ENCODE measurements at regions not wholly inside any gene's neighbourhood (a gene's known extent, or its start where the extent isn't known, plus 50 kb on each side); places are given as distances from the start of the nearest gene placed in this dataset.

DNA sequence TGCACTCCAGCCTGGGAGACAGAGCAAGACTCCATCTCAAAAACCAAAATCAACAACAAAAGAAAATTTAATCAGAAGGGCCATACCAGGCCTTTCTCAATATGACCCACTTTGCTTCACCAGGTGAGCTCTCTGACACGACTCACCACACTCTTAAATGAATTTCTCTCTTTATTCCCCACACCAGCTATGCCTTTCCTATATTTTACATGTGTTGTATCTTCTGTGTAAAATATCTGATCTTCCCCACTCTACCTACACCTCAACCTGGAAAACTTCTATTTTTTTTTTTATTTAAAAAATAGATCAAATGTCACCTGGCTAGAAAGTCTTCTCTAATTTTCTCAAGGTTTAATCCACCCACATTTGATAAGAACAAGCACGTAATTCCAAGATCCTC, 77.6 kb upstream of the SLC39A8 start:
- Histone ChIP-seq H3K9me3 (ENCODE audit: control insufficient read depth, insufficient read depth, low read depth, low read length) (no peaks in the 10 kb centered on the region), H4K20me1 (ENCODE audit: control insufficient read depth, extremely low read depth, insufficient read depth, low read length) (no peaks in the 10 kb centered on the region), H3K27ac (ENCODE audit: insufficient read depth, low read length) (no peak overlapping the region), H3K9ac (ENCODE audit: insufficient read depth, low read length) (no peak overlapping the region), H3K4me3 (replicated peaks in 1 of 4; ENCODE audit: control extremely low read depth in 1 of 4, insufficient read depth in 1 of 4, low read depth in 3 of 4, low read length in 4 of 4) (no peak overlapping the region), H3K4me1 (ENCODE audit: control insufficient read depth, extremely low read depth, insufficient read depth, low read length) (no peaks in the 10 kb centered on the region), H3K36me3 (ENCODE audit: control insufficient read depth, insufficient read depth, low read length) (no peaks in the 10 kb centered on the region), H2AFZ (ENCODE audit: low read length) (no peak overlapping the region), H3K4me2 (ENCODE audit: extremely low read depth, insufficient read depth, low read length) (no peak overlapping the region), H3K79me2 (ENCODE audit: control insufficient read depth, insufficient read depth, low read length) (no peaks in the 10 kb centered on the region), H3K27me3 (ENCODE audit: control insufficient read depth, insufficient read depth, low read length) (no peaks in the 10 kb centered on the region)
- TF ChIP-seq, protein P1, sequence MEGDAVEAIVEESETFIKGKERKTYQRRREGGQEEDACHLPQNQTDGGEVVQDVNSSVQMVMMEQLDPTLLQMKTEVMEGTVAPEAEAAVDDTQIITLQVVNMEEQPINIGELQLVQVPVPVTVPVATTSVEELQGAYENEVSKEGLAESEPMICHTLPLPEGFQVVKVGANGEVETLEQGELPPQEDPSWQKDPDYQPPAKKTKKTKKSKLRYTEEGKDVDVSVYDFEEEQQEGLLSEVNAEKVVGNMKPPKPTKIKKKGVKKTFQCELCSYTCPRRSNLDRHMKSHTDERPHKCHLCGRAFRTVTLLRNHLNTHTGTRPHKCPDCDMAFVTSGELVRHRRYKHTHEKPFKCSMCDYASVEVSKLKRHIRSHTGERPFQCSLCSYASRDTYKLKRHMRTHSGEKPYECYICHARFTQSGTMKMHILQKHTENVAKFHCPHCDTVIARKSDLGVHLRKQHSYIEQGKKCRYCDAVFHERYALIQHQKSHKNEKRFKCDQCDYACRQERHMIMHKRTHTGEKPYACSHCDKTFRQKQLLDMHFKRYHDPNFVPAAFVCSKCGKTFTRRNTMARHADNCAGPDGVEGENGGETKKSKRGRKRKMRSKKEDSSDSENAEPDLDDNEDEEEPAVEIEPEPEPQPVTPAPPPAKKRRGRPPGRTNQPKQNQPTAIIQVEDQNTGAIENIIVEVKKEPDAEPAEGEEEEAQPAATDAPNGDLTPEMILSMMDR (conservative IDR thresholded peaks at IDR 0.05 in 1 of 2, IDR thresholded peaks at IDR 0.05 in 1 of 2; ENCODE audit: low read depth in 1 of 2, low read length in 2 of 2): no peak
- TF ChIP-seq EZH2 (IDR thresholded peaks at IDR 0.05; ENCODE audit: low read length, missing control alignments): no peak
- DNase-seq (ENCODE audit: low read depth in 2 of 2): no peak

DNA sequence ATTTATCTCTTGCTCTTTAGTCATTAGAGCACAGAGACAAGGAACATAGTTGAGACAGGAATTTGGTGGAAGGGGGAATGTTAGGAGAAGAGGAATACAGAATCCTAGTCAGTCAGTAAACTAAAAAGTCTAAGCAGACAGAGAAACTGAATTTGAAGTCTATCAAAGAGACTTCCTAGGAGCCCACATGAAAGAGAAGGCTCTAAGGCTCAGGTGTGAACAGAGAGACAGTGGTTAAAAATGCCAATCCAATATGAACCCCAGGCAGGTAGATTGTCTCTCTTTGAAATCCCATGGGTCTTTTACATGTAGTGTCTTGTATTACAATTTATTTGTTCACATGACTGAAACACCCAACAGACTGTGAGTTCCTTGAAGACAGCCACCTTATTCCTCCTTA, 77.8 kb upstream of the NFKB1 start:
- no peaks in the 10 kb centered on the region for H4K20me1 ChIP-seq (ENCODE audit: control insufficient read depth, extremely low read depth, insufficient read depth, low read length)
- H3K4me3 ChIP-seq (replicated peaks in 1 of 4; ENCODE audit: control extremely low read depth in 1 of 4, insufficient read depth in 1 of 4, low read depth in 3 of 4, low read length in 4 of 4): no peak overlapping the region
- H2AFZ ChIP-seq (ENCODE audit: low read length): no peak overlapping the region
- DNase-seq (ENCODE audit: low read depth in 2 of 2): no peak
- no peaks in the 10 kb centered on the region for H3K27me3 ChIP-seq (ENCODE audit: control insufficient read depth, insufficient read depth, low read length)
- H3K36me3 ChIP-seq (ENCODE audit: control insufficient read depth, insufficient read depth, low read length): no peaks in the 10 kb centered on the region
- H3K27ac ChIP-seq (ENCODE audit: insufficient read depth, low read length): no peak overlapping the region
- H3K4me2 ChIP-seq (ENCODE audit: extremely low read depth, insufficient read depth, low read length): no peak overlapping the region
- no peaks in the 10 kb centered on the region for H3K9me3 ChIP-seq (ENCODE audit: control insufficient read depth, insufficient read depth, low read depth, low read length)
- no peaks in the 10 kb centered on the region for H3K79me2 ChIP-seq (ENCODE audit: control insufficient read depth, insufficient read depth, low read length)
- no peak overlapping the region for H3K9ac ChIP-seq (ENCODE audit: insufficient read depth, low read length)
- TF ChIP-seq, protein P1 (conservative IDR thresholded peaks at IDR 0.05 in 1 of 2, IDR thresholded peaks at IDR 0.05 in 1 of 2; ENCODE audit: low read depth in 1 of 2, low read length in 2 of 2): no peak
- TF ChIP-seq EZH2 (IDR thresholded peaks at IDR 0.05; ENCODE audit: low read length, missing control alignments): no peak
- H3K4me1 ChIP-seq (ENCODE audit: control insufficient read depth, extremely low read depth, insufficient read depth, low read length): no peaks in the 10 kb centered on the region

DNA sequence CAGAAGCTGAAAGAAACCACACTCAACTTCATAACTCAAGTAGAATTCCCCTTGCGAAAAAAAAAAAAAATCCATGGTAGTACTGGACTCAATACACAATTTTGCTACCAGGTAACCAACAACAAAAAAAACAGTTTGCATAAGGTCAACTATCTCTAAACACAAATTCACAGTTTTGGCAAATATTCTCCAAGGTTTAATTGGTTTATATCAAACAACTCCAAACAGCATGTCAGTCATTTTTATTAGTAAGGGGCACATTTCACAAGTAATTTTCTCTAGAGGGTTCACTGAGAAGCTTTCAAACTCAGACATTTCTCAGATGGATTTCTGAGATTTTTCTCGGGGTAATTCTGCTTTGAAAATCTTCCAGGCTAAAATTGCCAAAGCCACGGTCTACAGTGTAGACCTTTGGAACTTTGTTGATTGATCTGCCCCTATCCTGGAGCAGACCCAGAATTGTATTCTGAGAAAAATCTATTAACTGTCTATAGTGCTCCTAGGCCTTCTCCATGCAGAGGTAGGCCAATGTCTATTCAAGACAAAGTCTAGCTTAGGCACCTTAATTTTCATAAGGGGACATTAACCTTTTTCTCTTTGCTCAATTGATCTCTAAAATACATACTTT, 73.7 kb upstream of the NFKB1 start:
- DNase-seq (ENCODE audit: low read depth in 2 of 2): no peak
- Histone ChIP-seq H3K4me2 (ENCODE audit: extremely low read depth, insufficient read depth, low read length) (no peak overlapping the region), H3K79me2 (ENCODE audit: control insufficient read depth, insufficient read depth, low read length) (no peaks in the 10 kb centered on the region), H4K20me1 (ENCODE audit: control insufficient read depth, extremely low read depth, insufficient read depth, low read length) (no peaks in the 10 kb centered on the region), H3K4me1 (ENCODE audit: control insufficient read depth, extremely low read depth, insufficient read depth, low read length) (peaks cover 3% of the 10 kb centered on the region), H3K4me3 (replicated peaks in 1 of 4; ENCODE audit: control extremely low read depth in 1 of 4, insufficient read depth in 1 of 4, low read depth in 3 of 4, low read length in 4 of 4) (no peak overlapping the region), H3K9ac (ENCODE audit: insufficient read depth, low read length) (no peak overlapping the region), H3K27me3 (ENCODE audit: control insufficient read depth, insufficient read depth, low read length) (no peaks in the 10 kb centered on the region), H2AFZ (ENCODE audit: low read length) (no peak overlapping the region), H3K9me3 (ENCODE audit: control insufficient read depth, insufficient read depth, low read depth, low read length) (no peaks in the 10 kb centered on the region), H3K27ac (ENCODE audit: insufficient read depth, low read length) (no peak overlapping the region), H3K36me3 (ENCODE audit: control insufficient read depth, insufficient read depth, low read length) (no peaks in the 10 kb centered on the region)
- no peak for TF ChIP-seq EZH2 (IDR thresholded peaks at IDR 0.05; ENCODE audit: low read length, missing control alignments)
- TF ChIP-seq, protein P1 (conservative IDR thresholded peaks at IDR 0.05 in 1 of 2, IDR thresholded peaks at IDR 0.05 in 1 of 2; ENCODE audit: low read depth in 1 of 2, low read length in 2 of 2): no peak
